K562 (cell line): ENCODE measurements at regions not wholly inside any gene's neighbourhood (a gene's known extent, or its start where the extent isn't known, plus 50 kb on each side); places are given as distances from the start of the nearest gene placed in this dataset.

Experiments used
- ATAC-seq: fragments of 200-7000 bp; cut with Tn5 transposase; 3 replicates; pipeline ENCODE4 v1.9.1; 2020; ENCODE audit warnings: moderate library complexity
- BruUV-seq: library from RNA; stranded (reverse); fragments of 400-500 nt; replicated peaks from 2 replicates; lab custom pipeline; 2021; lab: Mats Ljungman, UMichigan
- CTCF ChIA-PET: fragments of 300-600 bp; formaldehyde crosslinking; extraction: SDS; loops from one replicate; lab custom pipeline; 2021; ENCODE audit warnings: low intra/inter-chr PET ratio; lab: Yijun Ruan, JAX
- POLR2A ChIA-PET: fragments of 300-600, 350-650 bp; sonication (Branson Sonifier 250); formaldehyde crosslinking; extraction: SDS; loops from one replicate; lab custom pipeline; 2021; ENCODE audit warnings: antibody characterized with exemption, inconsistent platforms; lab: Yijun Ruan, JAX
- DNase-seq, 4 experiments: peaks; one replicate each; pipeline versions ENCODE4 v3.0.0 to v3.0.0-alpha.2; 2011 to 2018; ENCODE audit warnings: low spot score in 3 of 4, mixed read lengths in 3 of 4; ENCODE audit errors: extremely low read depth in 1 of 4
- FAIRE-seq: peaks from 2 replicates; lab custom pipeline; 2011; peaks lifted over from hg19 to GRCh38; lab: Jason Lieb, UNC
- H2AFZ ChIP-seq: 2 replicates; pipeline ENCODE4 v1.6.0; 2011; ENCODE audit warnings: low read depth, low read length, control low read depth, inconsistent platforms
- H3K27ac ChIP-seq: fragments of 200-600 bp; 3 replicates; pipeline ENCODE4 v1.8.0; 2011; ENCODE audit warnings: low read depth, mild to moderate bottlenecking, control low read depth, inconsistent platforms, low read length, moderate library complexity, mixed read lengths; ENCODE audit errors: extremely low read depth
- H3K27me3 ChIP-seq, 2 experiments: fragments of 300-600 bp in 1 of 2; 2 replicates in 1 of 2; 3 replicates in 1 of 2; pipeline versions ENCODE4 v1.6.0 to v1.8.0; 2011; ENCODE audit warnings: inconsistent platforms in 2 of 2, low read length in 2 of 2, mild to moderate bottlenecking in 1 of 2, mixed read lengths in 1 of 2, moderate library complexity in 1 of 2; ENCODE audit not compliant: control insufficient read depth in 2 of 2, insufficient read depth in 2 of 2
- H3K36me3 ChIP-seq: fragments of 300-600 bp; 3 replicates; pipeline ENCODE4 v1.8.0; 2011; ENCODE audit warnings: mild to moderate bottlenecking, low read length, inconsistent platforms; ENCODE audit not compliant: control insufficient read depth, insufficient read depth
- H3K4me1 ChIP-seq, 2 experiments: fragments of 200-600 bp in 1 of 2; replicated peaks in 1 of 2; 2 replicates in 1 of 2; 3 replicates in 1 of 2; pipeline versions ENCODE4 v1.5.1 to v1.8.0; 2011; ENCODE audit warnings: inconsistent platforms in 2 of 2, low read length in 2 of 2, mild to moderate bottlenecking in 1 of 2, mixed read lengths in 1 of 2, moderate library complexity in 1 of 2; ENCODE audit not compliant: control insufficient read depth in 2 of 2, insufficient read depth in 2 of 2
- H3K4me2 ChIP-seq: 2 replicates; pipeline ENCODE4 v1.6.1; 2011; ENCODE audit warnings: low read length, control low read depth, inconsistent platforms, mixed read lengths; ENCODE audit not compliant: insufficient read depth
- H3K4me3 ChIP-seq: fragments of 200-600 bp; sonication (generic), shearing (Covaris generic); 2 replicates; pipeline ENCODE4 v1.5.1; 2016; ENCODE audit warnings: control low read depth, inconsistent platforms
- H3K79me2 ChIP-seq: fragments of 200-600 bp; 3 replicates; pipeline ENCODE4 v1.8.0; 2011; ENCODE audit warnings: low read length, inconsistent platforms; ENCODE audit not compliant: control insufficient read depth, insufficient read depth
- H3K9ac ChIP-seq, 2 experiments: 2 replicates each; pipeline versions ENCODE4 v1.6.0 to v1.6.1; 2011; ENCODE audit warnings: low read depth in 2 of 2, low read length in 2 of 2, control low read depth in 1 of 2, inconsistent platforms in 1 of 2, mild to moderate bottlenecking in 1 of 2, mixed read lengths in 1 of 2; ENCODE audit not compliant: insufficient read depth in 1 of 2
- H3K9me1 ChIP-seq: one replicate; pipeline ENCODE4 v1.6.0; 2011; ENCODE audit warnings: inconsistent platforms, mild to moderate bottlenecking, low read length, moderate library complexity; ENCODE audit not compliant: control insufficient read depth, insufficient read depth
- H3K9me3 ChIP-seq: replicated peaks from 2 replicates; pipeline ENCODE4 v1.5.1; 2011; ENCODE audit warnings: low read depth, low read length, inconsistent platforms; ENCODE audit not compliant: control insufficient read depth, insufficient read depth
- H4K20me1 ChIP-seq: replicated peaks from 2 replicates; pipeline ENCODE4 v1.6.1; 2011; ENCODE audit warnings: low read length, inconsistent platforms, mixed read lengths; ENCODE audit not compliant: control insufficient read depth, insufficient read depth
- BHLHE40 ChIP-seq: IDR thresholded peaks from 2 replicates; pipeline ENCODE4 v1.6.1; 2011; ENCODE audit warnings: low read length, improper control_type of control experiment
- CBFA2T3 ChIP-seq: fragments of 450-650 bp; IDR thresholded peaks from 2 replicates; pipeline ENCODE4 v1.6.1; 2017
- CBX5 ChIP-seq: IDR thresholded peaks from 2 replicates; pipeline ENCODE4 v1.6.1; 2014; ENCODE audit warnings: low read depth, borderline replicate concordance
- GATA2 ChIP-seq: sonication (generic); formaldehyde crosslinking; IDR thresholded peaks from 2 replicates; pipeline ENCODE4 v1.4.0; 2020; ENCODE audit warnings: mild to moderate bottlenecking, missing genetic modification reagents
- KDM1A ChIP-seq, 2 experiments: fragments of 450-650 bp; IDR thresholded peaks; 2 replicates each; pipeline ENCODE4 v1.6.1; 2016; ENCODE audit warnings: mild to moderate bottlenecking in 2 of 2
- MLLT1 ChIP-seq, 2 experiments: fragments of 450-650 bp; IDR thresholded peaks; 2 replicates each; pipeline ENCODE4 v1.6.1; 2016
- RBM14 ChIP-seq: fragments of 200-400 bp; formaldehyde crosslinking; IDR thresholded peaks from 2 replicates; pipeline ENCODE4 v1.6.1; 2018; ENCODE audit warnings: low read depth, mild to moderate bottlenecking, low read length, moderate library complexity, borderline replicate concordance; ENCODE audit not compliant: insufficient read depth
- SRSF7 ChIP-seq: fragments of 200-400 bp; formaldehyde crosslinking; optimal IDR thresholded peaks from 2 replicates; pipeline ENCODE3; 2017; ENCODE audit warnings: mild to moderate bottlenecking, low read depth, low read length
- TBL1XR1 ChIP-seq, 2 experiments: IDR thresholded peaks; 2 replicates each; pipeline ENCODE4 v1.6.1; 2012; ENCODE audit warnings: improper control_type of control experiment in 2 of 2, low read length in 2 of 2, mild to moderate bottlenecking in 1 of 2
- ZBTB33 ChIP-seq: sonication (generic); formaldehyde crosslinking; IDR thresholded peaks from 2 replicates; pipeline ENCODE4 v1.8.1; 2023; ENCODE audit warnings: mild to moderate bottlenecking, missing genetic modification reagents
- ZFX ChIP-seq: sonication (generic); formaldehyde crosslinking; IDR thresholded peaks from 2 replicates; pipeline ENCODE4 v1.8.0; 2022; ENCODE audit warnings: mild to moderate bottlenecking, missing genetic modification reagents, moderate library complexity
- ZNF121 ChIP-seq: sonication (generic); formaldehyde crosslinking; conservative IDR thresholded peaks from 2 replicates; pipeline ENCODE4 v1.8.0; 2022; ENCODE audit warnings: missing genetic modification reagents
- ZNF124 ChIP-seq: sonication (generic); formaldehyde crosslinking; IDR thresholded peaks from 2 replicates; pipeline ENCODE4 v1.8.1; 2022; ENCODE audit warnings: missing genetic modification reagents
- ZNF398 ChIP-seq: fragments of 250-450 bp; sonication (Bioruptor Pico); IDR thresholded peaks from 2 replicates; pipeline ENCODE4 v1.8.0; 2021; ENCODE audit warnings: moderate library complexity, mild to moderate bottlenecking, inconsistent platforms
- ZNF41 ChIP-seq: fragments of 250-450 bp; sonication (Bioruptor Pico); conservative IDR thresholded peaks from 2 replicates; pipeline ENCODE4 v1.4.0; 2020; ENCODE audit warnings: mild to moderate bottlenecking
- ZNF444 ChIP-seq: fragments of 250-450 bp; sonication (Bioruptor Pico); IDR thresholded peaks from 2 replicates; pipeline ENCODE4 v1.4.0; 2020; ENCODE audit warnings: mild to moderate bottlenecking, moderate library complexity
- WGBS: fragments of 100-300 bp; shearing (Covaris generic); methylation state at CpG from one replicate; pipeline ENCODE4 v1.1.6; 2016; ENCODE audit warnings: low coverage, mixed read lengths; ENCODE audit not compliant: insufficient coverage; ENCODE audit errors: missing lambda C conversion rate; 5-methylcytosine and 5-hydroxymethylcytosine counted together
- in situ Hi-C: fragments of 300-500 bp; cut with MboI; formaldehyde crosslinking; loops from 4 replicates; pipeline ENCODE4 v1.15.0; 2018; ENCODE audit warnings: inconsistent platforms, mixed read lengths
- intact Hi-C: fragments of 100-400 bp; cut with micrococcal nuclease; formaldehyde crosslinking; loops from 2 replicates; pipeline ENCODE4 v1.14.2; 2022

- in situ Hi-C loops = no loop called here
Observed at GRCh38 chr11:23097891-23098290, 237.6 kb upstream of the CCDC179 start.

GRCh38 chr11:23099256-23099655, 239.0 kb upstream of the CCDC179 start:
- Histone ChIP-seq H3K4me1 (no peaks in the 10 kb centered on the region), H3K27me3 (no peaks in the 10 kb centered on the region), H3K27ac (no peak overlapping the region), H3K4me3 (no peak overlapping the region), H3K36me3 (no peaks in the 10 kb centered on the region), H2AFZ (no peak overlapping the region), H3K9me1 (no peaks in the 10 kb centered on the region), H3K9me3 (no peaks in the 10 kb centered on the region; the same call in 1 of the 2 replicates), H3K79me2 (no peaks in the 10 kb centered on the region), H3K9ac (no peak overlapping the region), H4K20me1 (no peaks in the 10 kb centered on the region), H3K4me2 (no peak overlapping the region)
- CTCF ChIA-PET = no interaction called here
- DNase-seq (no peak), ATAC-seq (no peak), FAIRE-seq (no peak)
- TF ChIP-seq ZNF124 (CRISPR knock-in tag) (no peak), ZNF121 (CRISPR knock-in tag) (no peak), ZNF398 (CRISPR knock-in tag) (no peak), ZBTB33 (CRISPR knock-in tag) (no peak), MLLT1 (IDR thresholded peaks at IDR 0.05) (no peak), CBX5 (no peak), ZNF41 (no peak)
- intact Hi-C loops = no loop called here
- BruUV-seq = no TSS peak
- whole genome bisulfite sequencing = 0% methylated on average over 1 of the region's 1 CpG
- in situ Hi-C loops = no loop called here
- POLR2A ChIA-PET = no interaction called here

More at GRCh38 chr11:23097891-23098290, 237.6 kb upstream of the CCDC179 start:
- ATAC-seq (no peak), DNase-seq (no peak), FAIRE-seq (no peak)
- Histone ChIP-seq H3K36me3 (no peaks in the 10 kb centered on the region), H2AFZ (no peak overlapping the region), H3K4me3 (no peak overlapping the region), H3K9ac (no peak overlapping the region), H3K4me2 (no peak overlapping the region), H3K9me1 (no peaks in the 10 kb centered on the region), H3K27ac (no peak overlapping the region), H3K27me3 (no peaks in the 10 kb centered on the region), H3K4me1 (no peaks in the 10 kb centered on the region), H3K9me3 (no peaks in the 10 kb centered on the region; the same call in 1 of the 2 replicates), H3K79me2 (no peaks in the 10 kb centered on the region), H4K20me1 (no peaks in the 10 kb centered on the region)
- no TSS peak for BruUV-seq
- CTCF ChIA-PET = no interaction called here
- 0% methylated on average over 3 of the region's 4 CpGs for WGBS
- intact Hi-C loops = no loop called here
- TF ChIP-seq BHLHE40 (no peak), RBM14 (no peak), GATA2 (CRISPR knock-in tag) (no peak), KDM1A (IDR thresholded peaks at IDR 0.05) (no peak), ZFX (CRISPR knock-in tag) (no peak), SRSF7 (no peak), CBFA2T3 (no peak), ZNF444 (no peak), TBL1XR1 (IDR thresholded peaks at IDR 0.05; ENCODE audit: low read length in 2 of 2) (no peak)
- POLR2A ChIA-PET = no interaction called here
